H9 (cell line): ENCODE measurements at regions not wholly inside any gene's neighbourhood (a gene's known extent, or its start where the extent isn't known, plus 50 kb on each side); places are given as distances from the start of the nearest gene placed in this dataset.

ENCODE experiments used
- DNase-seq: peaks from one replicate; pipeline ENCODE4 v3.0.0-alpha.2; 2017
- H2AFZ ChIP-seq: one replicate; pipeline ENCODE4 v1.6.1; 2013; ENCODE audit warnings: mild to moderate bottlenecking, low read length, control low read depth, moderate library complexity
- H2AK5ac ChIP-seq: 2 replicates; pipeline ENCODE4 v1.6.1; 2013; ENCODE audit warnings: low read length, control low read depth, mixed read lengths; ENCODE audit not compliant: insufficient read length
- H2BK120ac ChIP-seq: one replicate; pipeline ENCODE4 v1.6.1; 2013; ENCODE audit warnings: low read depth, mild to moderate bottlenecking, low read length, control low read depth, inconsistent platforms; ENCODE audit not compliant: poor library complexity, severe bottlenecking
- H2BK12ac ChIP-seq: 2 replicates; pipeline ENCODE4 v1.6.1; 2013; ENCODE audit warnings: low read length, control low read depth, mixed read lengths, low read depth; ENCODE audit not compliant: insufficient read length
- H2BK15ac ChIP-seq: 2 replicates; pipeline ENCODE4 v1.6.1; 2013; ENCODE audit warnings: low read depth, low read length, control low read depth
- H2BK20ac ChIP-seq: one replicate; pipeline ENCODE4 v1.6.1; 2013; ENCODE audit warnings: low read depth, mild to moderate bottlenecking, low read length, control low read depth, inconsistent platforms; ENCODE audit not compliant: poor library complexity, severe bottlenecking
- H2BK5ac ChIP-seq: 2 replicates; pipeline ENCODE4 v1.6.1; 2013; ENCODE audit warnings: low read length, control low read depth, mixed read lengths; ENCODE audit not compliant: insufficient read length
- H3K14ac ChIP-seq: 2 replicates; pipeline ENCODE4 v1.6.1; 2013; ENCODE audit warnings: low read length, control low read depth; ENCODE audit not compliant: insufficient read depth
- H3K18ac ChIP-seq: 2 replicates; pipeline ENCODE4 v1.6.1; 2013; ENCODE audit warnings: low read depth, mild to moderate bottlenecking, mixed read lengths, low read length, control low read depth; ENCODE audit not compliant: insufficient read length
- H3K23ac ChIP-seq: 2 replicates; pipeline ENCODE4 v1.6.1; 2013; ENCODE audit warnings: low read length, control low read depth, mixed read lengths, low read depth; ENCODE audit not compliant: insufficient read length
- H3K23me2 ChIP-seq: 2 replicates; pipeline ENCODE4 v1.6.1; 2013; ENCODE audit warnings: low read depth, mild to moderate bottlenecking, mixed read lengths, low read length, control low read depth; ENCODE audit not compliant: insufficient read length, poor library complexity, severe bottlenecking
- H3K27ac ChIP-seq: 2 replicates; pipeline ENCODE4 v1.5.1; 2013; ENCODE audit warnings: low read length, control low read depth, mixed read lengths, low read depth; ENCODE audit not compliant: insufficient read length
- H3K27me3 ChIP-seq: 2 replicates; pipeline ENCODE4 v1.6.1; 2013; ENCODE audit warnings: low read length, control low read depth, inconsistent platforms; ENCODE audit not compliant: insufficient read depth
- H3K4ac ChIP-seq: 2 replicates; pipeline ENCODE4 v1.6.1; 2013; ENCODE audit warnings: low read depth, mild to moderate bottlenecking, control low read depth, inconsistent platforms, low read length, moderate library complexity
- H3K4me1 ChIP-seq: 2 replicates; pipeline ENCODE4 v1.6.1; 2013; ENCODE audit warnings: low read length, control low read depth, inconsistent platforms; ENCODE audit not compliant: insufficient read depth
- H3K4me2 ChIP-seq: 2 replicates; pipeline ENCODE4 v1.6.1; 2013; ENCODE audit warnings: low read length, control low read depth, mixed read lengths; ENCODE audit not compliant: insufficient read length, insufficient read depth
- H3K56ac ChIP-seq: 2 replicates; pipeline ENCODE4 v1.6.1; 2013; ENCODE audit warnings: low read depth, mild to moderate bottlenecking, mixed read lengths, low read length, control low read depth; ENCODE audit not compliant: insufficient read length
- H3K79me1 ChIP-seq: 2 replicates; pipeline ENCODE4 v1.6.1; 2013; ENCODE audit warnings: low read depth, mild to moderate bottlenecking, moderate library complexity, low read length, control low read depth, inconsistent platforms; ENCODE audit not compliant: insufficient read depth, poor library complexity, severe bottlenecking
- H3K79me2 ChIP-seq: 2 replicates; pipeline ENCODE4 v1.6.1; 2013; ENCODE audit warnings: low read length, control low read depth, inconsistent platforms; ENCODE audit not compliant: insufficient read depth
- H3K9ac ChIP-seq: 2 replicates; pipeline ENCODE4 v1.6.1; 2013; ENCODE audit warnings: low read length, control low read depth, mixed read lengths; ENCODE audit not compliant: insufficient read length; ENCODE audit errors: extremely low read depth
- H3K9me3 ChIP-seq: one replicate; pipeline ENCODE4 v1.6.1; 2013; ENCODE audit warnings: low read depth, low read length, inconsistent platforms; ENCODE audit not compliant: control insufficient read depth
- H3T11ph ChIP-seq: one replicate; pipeline ENCODE4 v1.6.1; 2013; ENCODE audit warnings: mild to moderate bottlenecking, low read length, control low read depth, inconsistent platforms
- H4K20me1 ChIP-seq: one replicate; pipeline ENCODE4 v1.6.1; 2013; ENCODE audit not compliant: control insufficient read depth, insufficient read length, insufficient read depth
- H4K5ac ChIP-seq: 2 replicates; pipeline ENCODE4 v1.6.1; 2013; ENCODE audit warnings: low read depth, mild to moderate bottlenecking, mixed read lengths, low read length, control low read depth; ENCODE audit not compliant: insufficient read length
- H4K8ac ChIP-seq: replicated peaks from 2 replicates; pipeline ENCODE4 v1.6.1; 2013; ENCODE audit warnings: low read length, control low read depth, mixed read lengths, low read depth; ENCODE audit not compliant: insufficient read length
- H4K91ac ChIP-seq: 2 replicates; pipeline ENCODE4 v1.6.1; 2013; ENCODE audit warnings: low read depth, mild to moderate bottlenecking, moderate library complexity, mixed read lengths, low read length, control low read depth; ENCODE audit not compliant: insufficient read length
- H3K27ac Mint-ChIP-seq, 3 experiments: 2 replicates in 2 of 3; 3 replicates in 1 of 3; pipeline ENCODE4 v1.8.0; 2020 to 2021; ENCODE audit warnings: mixed read lengths in 3 of 3, mild to moderate bottlenecking in 1 of 3, moderate library complexity in 1 of 3
- H3K27me3 Mint-ChIP-seq: 2 replicates; pipeline ENCODE4 v1.8.0; 2021; ENCODE audit warnings: low read depth, mild to moderate bottlenecking, moderate library complexity, mixed read lengths
- H3K36me3 Mint-ChIP-seq, 3 experiments: 2 replicates in 2 of 3; 3 replicates in 1 of 3; pipeline ENCODE4 v1.8.0; 2020 to 2021; ENCODE audit warnings: low read depth in 3 of 3, mixed read lengths in 3 of 3; ENCODE audit not compliant: insufficient read depth in 1 of 3
- H3K4me1 Mint-ChIP-seq, 2 experiments: 2 replicates each; pipeline ENCODE4 v1.8.0; 2020; ENCODE audit warnings: mixed read lengths in 2 of 2
- H3K4me3 Mint-ChIP-seq, 2 experiments: 2 replicates in 1 of 2; 3 replicates in 1 of 2; pipeline ENCODE4 v1.8.0; 2020 to 2021; ENCODE audit warnings: mild to moderate bottlenecking in 2 of 2, mixed read lengths in 2 of 2, moderate library complexity in 1 of 2
- H3K9me3 Mint-ChIP-seq, 2 experiments: 2 replicates in 1 of 2; 3 replicates in 1 of 2; pipeline ENCODE4 v1.8.0; 2020; ENCODE audit warnings: mild to moderate bottlenecking in 2 of 2, mixed read lengths in 2 of 2, moderate library complexity in 1 of 2
- WGBS: extraction: QIAGEN DNeasy Blood & Tissue Kit; methylation state at CpG from one replicate; pipeline ENCODE4 v1.1.7; 2013; ENCODE audit warnings: missing lambda C conversion rate, low lambda C conversion rate, mixed read lengths; ENCODE audit not compliant: insufficient read length; ENCODE audit errors: extremely low coverage; 5-methylcytosine and 5-hydroxymethylcytosine counted together
- TF ChIP-seq, protein P1 (sequence below): fragments of 200-600 bp; sonication (generic); conservative IDR thresholded peaks from 3 replicates; pipeline ENCODE4 v1.8.0; 2021; ENCODE audit warnings: antibody characterized with exemption, mild to moderate bottlenecking

DNA sequence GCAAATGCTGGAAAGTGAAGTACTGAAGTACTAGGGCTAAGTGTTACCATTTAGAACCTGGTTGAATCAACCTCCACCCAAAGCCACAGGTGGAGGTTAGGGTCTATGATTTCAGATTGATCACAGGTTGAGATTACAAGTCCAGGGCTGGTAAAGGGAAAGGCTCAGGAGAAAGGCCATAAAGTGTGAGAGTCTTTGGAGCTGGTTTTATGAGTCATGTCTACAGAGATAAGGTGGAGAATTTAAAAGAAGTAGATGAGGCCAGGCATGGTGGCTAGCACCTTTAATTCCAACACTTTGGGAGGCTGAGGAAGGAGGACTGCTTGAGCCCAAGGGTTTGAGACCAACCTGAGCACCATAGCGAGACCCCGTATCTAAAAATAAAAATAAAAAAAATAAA lies 221.7 kb upstream of the CDH11 start:
- Mint-ChIP-seq H3K36me3 (peaks cover 0 to 3% (median 0%) of the 10 kb centered on the region in 3 experiments; a peak in 2 of 7 replicates), H3K4me3 (no peak overlapping the region), H3K27me3 (no peaks in the 10 kb centered on the region), H3K27ac (no peak overlapping the region), H3K9me3 (no peaks in the 10 kb centered on the region), H3K4me1 (peaks cover 0 to 5% of the 10 kb centered on the region in 2 experiments; a peak in 2 of 4 replicates)
- TF ChIP-seq, protein P1, sequence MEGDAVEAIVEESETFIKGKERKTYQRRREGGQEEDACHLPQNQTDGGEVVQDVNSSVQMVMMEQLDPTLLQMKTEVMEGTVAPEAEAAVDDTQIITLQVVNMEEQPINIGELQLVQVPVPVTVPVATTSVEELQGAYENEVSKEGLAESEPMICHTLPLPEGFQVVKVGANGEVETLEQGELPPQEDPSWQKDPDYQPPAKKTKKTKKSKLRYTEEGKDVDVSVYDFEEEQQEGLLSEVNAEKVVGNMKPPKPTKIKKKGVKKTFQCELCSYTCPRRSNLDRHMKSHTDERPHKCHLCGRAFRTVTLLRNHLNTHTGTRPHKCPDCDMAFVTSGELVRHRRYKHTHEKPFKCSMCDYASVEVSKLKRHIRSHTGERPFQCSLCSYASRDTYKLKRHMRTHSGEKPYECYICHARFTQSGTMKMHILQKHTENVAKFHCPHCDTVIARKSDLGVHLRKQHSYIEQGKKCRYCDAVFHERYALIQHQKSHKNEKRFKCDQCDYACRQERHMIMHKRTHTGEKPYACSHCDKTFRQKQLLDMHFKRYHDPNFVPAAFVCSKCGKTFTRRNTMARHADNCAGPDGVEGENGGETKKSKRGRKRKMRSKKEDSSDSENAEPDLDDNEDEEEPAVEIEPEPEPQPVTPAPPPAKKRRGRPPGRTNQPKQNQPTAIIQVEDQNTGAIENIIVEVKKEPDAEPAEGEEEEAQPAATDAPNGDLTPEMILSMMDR, result no peak
- Histone ChIP-seq H3K14ac (no peak overlapping the region), H2BK20ac (no peak overlapping the region), H2AK5ac (no peak overlapping the region), H3K18ac (no peak overlapping the region), H3K4me1 (no peaks in the 10 kb centered on the region), H2AFZ (no peak overlapping the region), H3K4ac (no peak overlapping the region), H3K56ac (no peak overlapping the region), H3K27ac (no peak overlapping the region), H3K23me2 (no peaks in the 10 kb centered on the region), H3K23ac (no peak overlapping the region), H2BK120ac (no peak overlapping the region), H3K79me1 (no peaks in the 10 kb centered on the region), H4K91ac (no peak overlapping the region), H3K79me2 (no peaks in the 10 kb centered on the region), H3T11ph (no peak overlapping the region), H3K27me3 (no peaks in the 10 kb centered on the region), H3K4me2 (no peak overlapping the region), H4K8ac (no peak overlapping the region), H4K20me1 (no peaks in the 10 kb centered on the region), H3K9me3 (no peaks in the 10 kb centered on the region), H3K9ac (no peak overlapping the region), H2BK15ac (no peak overlapping the region), H2BK12ac (no peak overlapping the region), H4K5ac (no peak overlapping the region), H2BK5ac (no peak overlapping the region)
- no CpG with 5 or more reads among the region's 2 CpGs for WGBS
- DNase-seq, result no peak
